Activated T-helper 2 cell treated with anti-CD3 and anti-CD28 coated beads, Interferon-gamma antibody, Interleukin-2, Interleukin-4, amounts not matched to agents 10 μg/mL and 5 μg/mL and 100 μg/mL, durations not matched to agents 14 hours and 24 hours and 36 hours (primary cell): ENCODE measurements at regions not wholly inside any gene's neighbourhood (a gene's known extent, or its start where the extent isn't known, plus 50 kb on each side); places are given as distances from the start of the nearest gene placed in this dataset.
"Not testable (repeated sequence)": the region's sequence is repeated elsewhere in the genome, so short reads cannot be mapped to it uniquely, and the experiment has no call there.

ENCODE experiments used
- DNase-seq: peaks from one replicate; pipeline ENCODE4 v3.0.0; 2021; ENCODE audit warnings: low spot score
- H3K27ac Mint-ChIP-seq: one replicate; pipeline ENCODE4 v1.8.0; 2021; ENCODE audit warnings: mixed read lengths
- H3K27me3 Mint-ChIP-seq: one replicate; pipeline ENCODE4 v1.8.0; 2021; ENCODE audit warnings: low read depth, mixed read lengths
- H3K36me3 Mint-ChIP-seq: one replicate; pipeline ENCODE4 v1.8.0; 2021; ENCODE audit warnings: low read depth, mixed read lengths
- H3K4me1 Mint-ChIP-seq: one replicate; pipeline ENCODE4 v1.8.0; 2021; ENCODE audit warnings: low read depth, mixed read lengths
- H3K4me3 Mint-ChIP-seq: one replicate; pipeline ENCODE4 v1.8.0; 2021; ENCODE audit warnings: low read depth, mild to moderate bottlenecking, moderate library complexity, mixed read lengths
- H3K9me3 Mint-ChIP-seq: one replicate; pipeline ENCODE4 v1.8.0; 2021; ENCODE audit warnings: mixed read lengths
- intact Hi-C: fragments of 100-400 bp; cut with micrococcal nuclease; formaldehyde crosslinking; loops from one replicate; pipeline ENCODE4 v1.15.1; 2023

DNA sequence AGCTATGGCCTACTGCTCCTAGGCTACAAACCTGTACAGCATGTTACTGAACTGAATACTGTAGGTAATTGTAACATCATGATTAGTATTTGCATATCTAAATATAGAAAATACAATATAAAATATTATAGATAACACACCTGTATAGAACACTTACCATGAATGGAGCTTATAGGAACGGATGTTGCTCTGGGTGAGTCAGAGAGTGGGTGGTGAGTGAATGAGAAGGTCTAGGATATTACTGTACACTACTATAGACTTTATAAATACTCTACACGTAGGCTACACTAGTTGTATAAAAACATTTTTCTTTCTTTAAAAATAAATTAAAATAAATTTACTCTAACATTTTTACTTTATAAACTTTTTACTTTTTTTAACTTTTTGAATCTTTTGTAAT is 224.0 kb upstream of the CBLB start:
- H3K4me1 Mint-ChIP-seq = peaks cover 2% of the 10 kb centered on the region
- H3K27me3 Mint-ChIP-seq = no peaks in the 10 kb centered on the region
- no peak overlapping the region for H3K27ac Mint-ChIP-seq
- no peak for DNase-seq
- no peak overlapping the region for H3K4me3 Mint-ChIP-seq
- peaks cover 7% of the 10 kb centered on the region for H3K9me3 Mint-ChIP-seq
- no peaks in the 10 kb centered on the region for H3K36me3 Mint-ChIP-seq
- intact Hi-C loops = no loop called here

GRCh38 chr3:106093616-106094015 is 224.8 kb upstream of the CBLB start:
- Mint-ChIP-seq H3K27ac (no peak overlapping the region), H3K36me3 (peaks cover under 1% of the 10 kb centered on the region), H3K27me3 (no peaks in the 10 kb centered on the region), H3K4me3 (no peak overlapping the region), H3K4me1 (peaks cover 2% of the 10 kb centered on the region), H3K9me3 (peaks cover 15% of the 10 kb centered on the region)
- intact Hi-C loops = no loop called here
- no peak for DNase-seq

DNA sequence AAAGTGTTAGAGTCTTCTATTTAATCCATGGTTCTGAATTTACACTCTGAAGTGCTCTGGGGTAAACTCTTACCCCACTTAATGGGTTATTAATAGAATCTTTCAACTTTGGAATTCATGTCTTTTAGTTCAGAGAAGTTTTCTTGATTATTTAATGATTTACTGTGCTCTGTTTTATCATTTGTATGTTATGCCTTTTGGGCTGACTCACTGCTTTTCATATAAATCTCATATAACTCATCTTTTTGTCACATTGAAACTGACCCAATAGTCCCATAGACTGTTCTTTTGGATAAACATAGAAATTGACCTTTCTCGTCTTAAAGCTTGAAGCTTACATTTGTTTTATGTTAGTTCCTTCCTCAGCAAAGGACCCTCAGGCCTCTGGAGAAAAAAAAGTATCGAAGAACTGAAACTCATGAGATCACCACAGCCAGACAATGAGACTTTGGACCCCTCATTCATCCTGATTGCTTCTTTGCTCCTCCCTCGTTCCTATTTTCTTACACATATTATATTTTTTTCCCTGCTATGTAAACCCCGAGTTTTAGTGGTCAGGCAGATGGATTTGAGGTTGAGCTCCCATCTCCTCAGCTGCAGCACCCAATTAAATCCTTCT is 229.1 kb upstream of the CBLB start:
- DNase-seq = no peak
- Mint-ChIP-seq H3K36me3 (peaks cover 17% of the 10 kb centered on the region), H3K9me3 (peaks cover 56% of the 10 kb centered on the region), H3K27me3 (no peaks in the 10 kb centered on the region), H3K4me3 (no peak overlapping the region), H3K27ac (no peak overlapping the region), H3K4me1 (peaks cover 2% of the 10 kb centered on the region)
- intact Hi-C loops = no loop called here

GRCh38 chr3:106103383-106103782 is 234.6 kb upstream of the CBLB start:
- no peak for DNase-seq
- peaks cover 1% of the 10 kb centered on the region for H3K4me1 Mint-ChIP-seq
- H3K36me3 Mint-ChIP-seq = peaks cover 22% of the 10 kb centered on the region
- H3K4me3 Mint-ChIP-seq = no peak overlapping the region
- intact Hi-C loops = no loop called here
- no peak overlapping the region for H3K27ac Mint-ChIP-seq
- H3K27me3 Mint-ChIP-seq = no peaks in the 10 kb centered on the region
- H3K9me3 Mint-ChIP-seq = peaks cover 48% of the 10 kb centered on the region

DNA sequence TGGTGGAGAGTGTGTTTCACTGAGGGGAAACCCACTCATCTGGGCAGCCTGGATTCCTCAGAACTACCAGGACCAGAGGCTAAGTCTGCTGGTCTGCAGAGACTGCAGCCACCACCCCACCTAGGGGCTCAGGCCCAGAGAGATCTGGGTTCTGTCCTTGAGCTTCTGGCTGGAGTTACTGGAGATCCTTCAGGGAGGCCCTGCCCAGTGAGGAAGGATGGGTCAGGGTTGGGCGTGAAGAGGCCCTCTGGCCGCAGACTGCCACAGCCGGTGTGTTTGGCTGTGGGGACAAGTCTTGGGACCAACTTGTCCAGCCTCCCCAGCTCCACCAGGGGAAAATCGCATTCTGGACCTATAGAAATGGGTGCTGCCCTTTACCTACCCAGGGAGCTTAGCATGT is 235.3 kb upstream of the CBLB start:
- Mint-ChIP-seq H3K4me3 (no peak overlapping the region), H3K27ac (no peak overlapping the region), H3K9me3 (peaks cover 41% of the 10 kb centered on the region), H3K4me1 (peaks cover 7% of the 10 kb centered on the region), H3K36me3 (peaks cover 19% of the 10 kb centered on the region), H3K27me3 (no peaks in the 10 kb centered on the region)
- intact Hi-C loops = no loop called here
- no peak for DNase-seq

DNA sequence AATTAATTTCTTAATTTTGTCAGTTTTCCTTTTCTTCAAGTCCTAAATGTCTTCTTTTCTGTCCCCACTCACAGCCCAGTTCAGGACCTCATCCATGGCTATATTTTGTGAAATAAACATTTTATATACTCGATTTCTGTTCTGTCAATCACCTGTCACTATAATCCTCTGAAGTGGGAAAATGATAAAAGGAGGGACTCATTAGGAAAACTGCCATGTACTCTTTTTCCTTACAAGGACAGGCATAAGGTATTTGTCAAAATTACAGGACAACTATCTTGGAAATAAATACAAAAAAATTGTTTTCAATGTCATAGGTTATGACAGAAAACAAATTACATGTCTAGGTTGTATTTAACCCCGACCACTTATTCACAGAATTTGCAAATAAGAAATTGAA is 240.1 kb upstream of the CBLB start:
- Mint-ChIP-seq H3K4me1 (peaks cover 14% of the 10 kb centered on the region), H3K9me3 (no peaks in the 10 kb centered on the region), H3K27me3 (no peaks in the 10 kb centered on the region), H3K27ac (no peak overlapping the region), H3K4me3 (no peak overlapping the region), H3K36me3 (peaks cover 3% of the 10 kb centered on the region)
- no peak for DNase-seq
- intact Hi-C loops = no loop called here

DNA sequence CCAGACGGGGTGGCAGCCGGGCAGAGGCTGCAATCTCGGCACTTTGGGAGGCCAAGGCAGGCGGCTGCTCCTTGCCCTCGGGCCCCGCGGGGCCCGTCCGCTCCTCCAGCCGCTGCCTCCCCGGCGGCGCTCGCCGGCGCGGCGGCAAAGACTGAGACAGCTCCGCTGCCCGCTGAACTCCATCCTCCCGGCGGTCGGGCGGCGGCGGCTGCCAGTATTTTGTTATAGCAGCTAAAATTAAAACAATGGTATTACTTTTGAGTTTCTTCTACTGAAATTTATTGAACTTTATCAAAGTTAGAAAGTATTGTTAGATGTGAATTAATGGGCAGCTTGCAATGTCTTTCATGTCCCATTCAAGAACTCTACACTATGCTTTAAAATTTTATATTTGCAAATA is 243.7 kb upstream of the CBLB start:
- H3K9me3 Mint-ChIP-seq, intact Hi-C loops, DNase-seq, H3K27me3 Mint-ChIP-seq, H3K27ac Mint-ChIP-seq, H3K36me3 Mint-ChIP-seq, H3K4me3 Mint-ChIP-seq: not testable (repeated sequence)
- peaks cover 16% of the 10 kb centered on the region for H3K4me1 Mint-ChIP-seq

DNA sequence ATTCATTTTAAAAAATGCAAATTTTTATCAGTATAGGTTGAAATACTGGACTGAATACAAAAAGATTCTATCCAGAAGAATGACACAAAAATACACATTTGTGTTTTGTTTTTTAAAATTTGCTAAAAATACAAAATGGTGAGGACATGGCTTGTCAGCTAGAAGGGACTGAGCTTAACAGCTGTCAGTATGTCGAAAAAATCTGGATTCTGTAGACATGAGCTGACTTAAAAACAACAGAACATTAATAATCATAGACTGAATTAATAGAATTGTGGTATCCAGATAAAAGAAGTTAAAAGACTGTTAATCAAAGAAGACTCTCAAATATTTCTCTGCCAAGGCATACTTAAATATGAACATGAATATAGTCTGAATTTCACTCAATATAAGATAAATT is 244.9 kb upstream of the CBLB start:
- Mint-ChIP-seq H3K4me3 (no peak overlapping the region), H3K36me3 (peaks cover 7% of the 10 kb centered on the region), H3K4me1 (peaks cover 15% of the 10 kb centered on the region), H3K27me3 (no peaks in the 10 kb centered on the region), H3K27ac (no peak overlapping the region), H3K9me3 (peaks cover 9% of the 10 kb centered on the region)
- DNase-seq = no peak
- intact Hi-C loops = no loop called here

- Mint-ChIP-seq H3K27me3 (no peaks in the 10 kb centered on the region), H3K4me3 (no peak overlapping the region), H3K27ac (no peak overlapping the region), H3K9me3 (peaks cover 9% of the 10 kb centered on the region), H3K4me1 (peaks cover 15% of the 10 kb centered on the region), H3K36me3 (peaks cover 7% of the 10 kb centered on the region)
- intact Hi-C loops = no loop called here
- no peak for DNase-seq
Measured at GRCh38 chr3:106114220-106114619, 245.4 kb upstream of the CBLB start.

DNA sequence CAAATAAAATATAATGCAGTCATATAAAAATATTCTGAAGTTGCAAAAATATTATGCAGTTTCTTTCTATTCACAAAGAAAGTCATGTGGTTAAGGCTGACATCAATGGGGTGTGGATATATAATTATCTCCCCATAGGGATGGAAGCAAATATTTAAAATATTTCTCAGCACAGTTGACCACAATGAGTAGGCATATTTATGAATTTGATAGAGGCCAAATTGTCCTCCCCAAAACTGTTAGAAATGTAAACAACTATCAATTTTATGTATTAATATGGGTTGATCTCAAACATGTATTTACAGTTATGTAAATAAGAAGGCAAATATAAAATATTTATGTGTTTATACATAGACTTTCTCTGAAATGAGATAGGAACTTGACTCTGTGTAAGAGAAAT is 246.0 kb upstream of the CBLB start:
- H3K4me1 Mint-ChIP-seq = peaks cover 16% of the 10 kb centered on the region
- intact Hi-C loops = loop anchor here (5.0 kb wide), 3 partner anchors 48 to 492 kb away; partner anchors contain the start of gene CBLB

DNA sequence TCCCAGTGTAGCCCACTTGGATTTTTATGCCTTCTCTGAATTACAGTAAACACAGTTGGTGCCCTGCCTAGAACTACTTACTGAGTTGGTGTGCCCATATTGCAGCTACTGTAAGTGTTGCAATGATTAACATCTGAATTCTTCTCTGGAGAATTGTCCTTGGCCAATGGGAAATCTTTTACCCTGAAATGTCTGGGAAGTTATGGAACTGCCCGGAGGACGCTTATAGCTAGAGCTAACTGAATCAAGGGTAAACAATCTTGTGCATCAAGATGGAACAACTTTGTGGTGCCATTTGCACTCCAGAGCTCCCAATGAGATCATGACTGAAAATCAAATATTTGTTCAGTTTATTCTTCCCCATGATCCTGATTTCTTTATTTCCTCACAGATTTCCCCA is 246.7 kb upstream of the CBLB start:
- H3K4me3 Mint-ChIP-seq = no peak overlapping the region
- no peak for DNase-seq
- H3K4me1 Mint-ChIP-seq = peaks cover 18% of the 10 kb centered on the region
- intact Hi-C loops = loop anchor here (5.0 kb wide), 3 partner anchors 48 to 492 kb away; partner anchors contain the start of gene CBLB
- H3K36me3 Mint-ChIP-seq = peaks cover 10% of the 10 kb centered on the region
- peaks cover 9% of the 10 kb centered on the region for H3K9me3 Mint-ChIP-seq
- no peak overlapping the region for H3K27ac Mint-ChIP-seq
- H3K27me3 Mint-ChIP-seq = no peaks in the 10 kb centered on the region

More for the DNA sequence above, 246.0 kb upstream of the CBLB start:
- no peak for DNase-seq
- Mint-ChIP-seq H3K9me3 (peaks cover 9% of the 10 kb centered on the region), H3K36me3 (peaks cover 10% of the 10 kb centered on the region), H3K27ac (no peak overlapping the region), H3K27me3 (no peaks in the 10 kb centered on the region), H3K4me3 (no peak overlapping the region)

GRCh38 chr3:106116733-106117489 is 248.1 kb upstream of the CBLB start:
- Mint-ChIP-seq H3K4me3 (no peak overlapping the region), H3K4me1 (peaks cover 21% of the 10 kb centered on the region), H3K36me3 (peaks cover 10% of the 10 kb centered on the region), H3K27me3 (no peaks in the 10 kb centered on the region), H3K9me3 (peaks cover 9% of the 10 kb centered on the region), H3K27ac (no peak overlapping the region)
- intact Hi-C loops = loop anchor here (5.0 kb wide), 3 partner anchors 50 to 490 kb away; partner anchors contain the start of gene CBLB
- DNase-seq = no peak

DNA sequence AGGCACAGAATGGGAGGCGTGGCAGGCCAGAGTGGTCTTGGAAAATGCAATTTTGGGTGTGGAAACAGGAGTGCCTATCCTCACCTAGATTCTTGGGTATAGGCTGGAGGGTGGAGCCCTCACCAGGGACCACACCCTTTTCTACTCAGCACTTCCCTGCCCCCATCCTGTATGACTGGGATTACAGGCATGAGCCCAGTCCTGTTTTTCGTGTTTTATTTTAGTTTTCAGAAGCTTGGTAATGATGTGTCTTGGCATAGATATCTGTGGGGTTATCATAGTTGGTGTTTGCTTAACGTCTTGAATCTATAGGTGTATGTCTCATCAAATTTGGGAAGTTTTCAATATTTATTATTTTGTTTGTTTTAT is 248.7 kb upstream of the CBLB start:
- no peak for DNase-seq
- peaks cover 9% of the 10 kb centered on the region for H3K9me3 Mint-ChIP-seq
- peaks cover 10% of the 10 kb centered on the region for H3K36me3 Mint-ChIP-seq
- H3K4me3 Mint-ChIP-seq = no peak overlapping the region
- no peak overlapping the region for H3K27ac Mint-ChIP-seq
- intact Hi-C loops = loop anchor here (5.0 kb wide), 3 partner anchors 50 to 490 kb away; partner anchors contain the start of gene CBLB
- H3K4me1 Mint-ChIP-seq = peaks cover 23% of the 10 kb centered on the region
- no peaks in the 10 kb centered on the region for H3K27me3 Mint-ChIP-seq
